GM10248 (cell line): ENCODE measurements at regions not wholly inside any gene's neighbourhood (a gene's known extent, or its start where the extent isn't known, plus 50 kb on each side); places are given as distances from the start of the nearest gene placed in this dataset.

Experiments used
- CTCF ChIA-PET: fragments of 300-600 bp; sonication (Branson Sonifier 250); formaldehyde crosslinking; extraction: SDS; loops from one replicate; lab custom pipeline; 2021; ENCODE audit warnings: antibody characterized with exemption; lab: Yijun Ruan, JAX
- POLR2A ChIA-PET: fragments of 350-650 bp; sonication (Branson Sonifier 250); formaldehyde crosslinking; extraction: SDS; loops from one replicate; lab custom pipeline; 2020; ENCODE audit warnings: antibody characterized with exemption; lab: Yijun Ruan, JAX
- DNase-seq: peaks from one replicate; pipeline ENCODE4 v3.0.0; 2012; ENCODE audit errors: extremely low spot score
- CTCF ChIP-seq: IDR thresholded peaks from 2 replicates; pipeline ENCODE4 v1.5.1; 2012; ENCODE audit warnings: mild to moderate bottlenecking, low read depth; ENCODE audit errors: extremely low read depth, missing control alignments, control extremely low read depth

GRCh38 chr2:67628892-67629291, 231.8 kb downstream of the ETAA1 start:
- DNase-seq = no peak
- ChIA-PET CTCF (interaction anchor here (1.1 kb wide), 1 partner anchor 12 kb away, joined by 3 read pairs; no protein-coding TSS in a partner anchor), POLR2A (no interaction called here)
- no peak for TF ChIP-seq CTCF

- no peak for DNase-seq
- no peak for TF ChIP-seq CTCF
- POLR2A ChIA-PET = no interaction called here
- CTCF ChIA-PET = no interaction called here
These were observed 234.3 kb downstream of the ETAA1 start for GRCh38 chr2:67631483-67631882.

GRCh38 chr2:67633212-67633856, 236.2 kb downstream of the ETAA1 start:
- no peak for DNase-seq
- no peak for TF ChIP-seq CTCF
- ChIA-PET POLR2A (no interaction called here), CTCF (interaction anchor here (1.0 kb wide), 1 partner anchor 12 kb away, joined by 3 read pairs; no protein-coding TSS in a partner anchor)

- CTCF ChIA-PET = interaction anchor here (1.2 kb wide), 1 partner anchor 10 kb away, joined by 3 read pairs; no protein-coding TSS in a partner anchor
- POLR2A ChIA-PET = no interaction called here
- DNase-seq = no peak
- TF ChIP-seq CTCF = no peak
These were observed 241.0 kb downstream of the ETAA1 start for GRCh38 chr2:67638146-67638545.

- TF ChIP-seq CTCF = no peak
- DNase-seq = no peak
- CTCF ChIA-PET = interaction anchor here (0.8 to 1.4 kb wide), 2 partner anchors 9 to 791 kb away, joined by 3 to 4 read pairs; no protein-coding TSS in a partner anchor
- POLR2A ChIA-PET = no interaction called here
These were observed 244.3 kb downstream of the ETAA1 start for GRCh38 chr2:67641312-67642045.

- CTCF ChIA-PET = interaction anchor here (0.8 kb wide), 1 partner anchor 792 kb away, joined by 3 read pairs; no protein-coding TSS in a partner anchor
- DNase-seq = no peak
- POLR2A ChIA-PET = no interaction called here
- TF ChIP-seq CTCF = no peak
These were observed 244.9 kb downstream of the ETAA1 start for GRCh38 chr2:67642046-67642382.
